Vagina (tissue), 2 donors: ENCODE measurements at regions not wholly inside any gene's neighbourhood (a gene's known extent, or its start where the extent isn't known, plus 50 kb on each side); places are given as distances from the start of the nearest gene placed in this dataset.

Experiments
- DNase-seq, 2 donors: peaks; one replicate each; pipeline ENCODE4 v3.0.0-alpha.2; 2017; ENCODE audit errors: extremely low spot score in 2 of 2
- H3K27ac ChIP-seq: fragments of 200-600 bp; sonication (generic); one replicate; pipeline ENCODE4 v1.5.1; 2019
- H3K27me3 ChIP-seq: fragments of 200-600 bp; sonication (generic); one replicate; pipeline ENCODE4 v1.5.1; 2019
- H3K36me3 ChIP-seq, 2 donors: fragments of 200-600 bp; sonication (generic); one replicate each; pipeline ENCODE4 v1.5.1; 2017 to 2019
- H3K4me1 ChIP-seq: fragments of 200-600 bp; sonication (generic); one replicate; pipeline ENCODE4 v1.5.1; 2019
- H3K4me3 ChIP-seq, 2 donors: fragments of 200-600 bp; sonication (generic); 1 replicate in 1 of 2; 2 replicates in 1 of 2; pipeline ENCODE4 v1.5.1; 2016 to 2019
- H3K9me3 ChIP-seq: fragments of 200-600 bp; sonication (generic); one replicate; pipeline ENCODE4 v1.5.1; 2019
- POLR2A ChIP-seq, 2 donors: fragments of 450-650 bp; IDR thresholded peaks; one replicate each; pipeline ENCODE4 v1.6.1; 2017; ENCODE audit warnings: antibody characterized with exemption in 2 of 2, mild to moderate bottlenecking in 2 of 2, moderate library complexity in 2 of 2
- POLR2AphosphoS5 ChIP-seq, 2 donors: sonication (generic); formaldehyde crosslinking; IDR thresholded peaks; one replicate each; pipeline ENCODE4 v1.9.0; 2017; ENCODE audit warnings: antibody characterized with exemption in 2 of 2, mild to moderate bottlenecking in 2 of 2, low read depth in 1 of 2; ENCODE audit not compliant: insufficient read depth in 1 of 2
- intact Hi-C: fragments of 100-400 bp; cut with DNase I; formaldehyde crosslinking; loops from one replicate; pipeline ENCODE4 v1.15.1; 2023
- TF ChIP-seq, protein P1 (sequence below), 3 experiments: fragments of 450-650 bp in 2 of 3; fragments of 200-600 bp in 1 of 3; sonication (generic) in 1 of 3; IDR thresholded peaks; one replicate each; pipeline ENCODE4 v1.5.1; 2017 to 2019; ENCODE audit warnings: antibody characterized with exemption in 3 of 3, mild to moderate bottlenecking in 2 of 3, moderate library complexity in 2 of 3

DNA sequence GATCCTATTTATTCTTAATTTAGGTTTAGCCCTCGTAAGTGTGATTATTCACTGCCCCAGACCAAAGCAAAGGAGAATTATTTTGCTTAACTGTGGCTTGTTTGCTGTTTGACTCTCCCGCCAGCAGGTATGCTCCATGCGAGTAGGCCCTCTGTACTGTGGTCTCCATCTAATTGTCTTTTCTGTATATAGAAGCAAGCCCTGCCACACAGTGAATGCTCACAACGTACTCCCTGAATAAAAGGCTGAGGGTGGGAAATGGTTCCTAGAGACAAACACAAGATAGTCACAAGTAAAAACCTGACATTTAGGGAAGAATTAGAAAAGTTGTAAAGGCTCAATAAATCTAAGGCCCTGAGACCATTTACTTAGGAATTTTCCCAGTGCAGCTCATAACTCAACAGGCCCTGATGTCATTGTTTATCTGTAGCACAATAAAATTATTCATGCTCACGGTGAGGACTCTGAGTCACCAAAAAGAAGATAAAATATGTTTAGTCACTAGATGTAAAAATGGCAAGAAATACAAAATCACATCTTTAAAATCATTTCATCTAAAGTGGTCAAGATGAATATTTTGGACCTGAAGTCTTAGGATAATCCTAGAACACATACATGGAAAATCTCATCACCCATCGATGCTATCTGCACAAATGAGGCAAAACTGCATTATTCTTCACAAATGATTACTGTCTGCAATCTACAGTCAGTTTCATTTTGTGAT, 473.2 kb downstream of the ENC1 start:
- Histone ChIP-seq H3K9me3 (no peaks in the 10 kb centered on the region), H3K4me1 (peaks cover 5% of the 10 kb centered on the region), H3K27me3 (no peaks in the 10 kb centered on the region), H3K27ac (peak overlapping the region; percentile 78), H3K4me3 (no peak overlapping the region), H3K36me3 (no peaks in the 10 kb centered on the region)
- intact Hi-C loops, result no loop called here
- no peak for DNase-seq
- TF ChIP-seq, protein P1, sequence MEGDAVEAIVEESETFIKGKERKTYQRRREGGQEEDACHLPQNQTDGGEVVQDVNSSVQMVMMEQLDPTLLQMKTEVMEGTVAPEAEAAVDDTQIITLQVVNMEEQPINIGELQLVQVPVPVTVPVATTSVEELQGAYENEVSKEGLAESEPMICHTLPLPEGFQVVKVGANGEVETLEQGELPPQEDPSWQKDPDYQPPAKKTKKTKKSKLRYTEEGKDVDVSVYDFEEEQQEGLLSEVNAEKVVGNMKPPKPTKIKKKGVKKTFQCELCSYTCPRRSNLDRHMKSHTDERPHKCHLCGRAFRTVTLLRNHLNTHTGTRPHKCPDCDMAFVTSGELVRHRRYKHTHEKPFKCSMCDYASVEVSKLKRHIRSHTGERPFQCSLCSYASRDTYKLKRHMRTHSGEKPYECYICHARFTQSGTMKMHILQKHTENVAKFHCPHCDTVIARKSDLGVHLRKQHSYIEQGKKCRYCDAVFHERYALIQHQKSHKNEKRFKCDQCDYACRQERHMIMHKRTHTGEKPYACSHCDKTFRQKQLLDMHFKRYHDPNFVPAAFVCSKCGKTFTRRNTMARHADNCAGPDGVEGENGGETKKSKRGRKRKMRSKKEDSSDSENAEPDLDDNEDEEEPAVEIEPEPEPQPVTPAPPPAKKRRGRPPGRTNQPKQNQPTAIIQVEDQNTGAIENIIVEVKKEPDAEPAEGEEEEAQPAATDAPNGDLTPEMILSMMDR (IDR thresholded peaks at IDR 0.05), result no peak
- peak in 1 of 2 donors; percentile 78 for TF ChIP-seq POLR2AphosphoS5 (IDR thresholded peaks at IDR 0.05; ENCODE audit: insufficient read depth in 1 of 2, low read depth in 1 of 2)

DNA sequence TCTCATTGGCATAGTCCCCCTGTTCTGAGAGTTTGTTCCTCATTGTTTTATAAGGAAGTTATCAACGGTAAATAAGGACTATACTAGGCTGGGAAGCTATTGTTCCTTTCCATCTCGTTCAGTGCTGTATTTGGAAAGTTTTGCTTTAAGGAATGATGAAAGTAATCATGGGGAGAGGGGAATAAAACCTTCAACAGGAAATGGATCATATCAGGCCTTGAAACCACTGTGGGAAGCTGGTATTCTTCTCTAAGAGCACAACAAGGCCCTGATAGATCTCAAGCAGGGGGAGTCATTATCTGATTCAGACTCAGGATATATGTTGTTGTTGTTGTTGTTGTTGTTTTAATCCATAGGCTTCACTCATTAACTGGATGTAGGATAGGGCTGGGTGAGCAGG, 474.5 kb downstream of the ENC1 start:
- no peaks in the 10 kb centered on the region for H3K27me3 ChIP-seq
- H3K27ac ChIP-seq, result peak overlapping the region; percentile 78
- H3K4me1 ChIP-seq, result peaks cover 5% of the 10 kb centered on the region
- intact Hi-C loops, result no loop called here
- TF ChIP-seq POLR2A (IDR thresholded peaks at IDR 0.05), result no peak
- TF ChIP-seq POLR2AphosphoS5 (IDR thresholded peaks at IDR 0.05; ENCODE audit: insufficient read depth in 1 of 2, low read depth in 1 of 2), result no peak
- TF ChIP-seq, protein P1 (IDR thresholded peaks at IDR 0.05), result no peak
- H3K4me3 ChIP-seq, result no peak overlapping the region
- no peaks in the 10 kb centered on the region for H3K36me3 ChIP-seq
- DNase-seq, result no peak
- no peaks in the 10 kb centered on the region for H3K9me3 ChIP-seq

DNA sequence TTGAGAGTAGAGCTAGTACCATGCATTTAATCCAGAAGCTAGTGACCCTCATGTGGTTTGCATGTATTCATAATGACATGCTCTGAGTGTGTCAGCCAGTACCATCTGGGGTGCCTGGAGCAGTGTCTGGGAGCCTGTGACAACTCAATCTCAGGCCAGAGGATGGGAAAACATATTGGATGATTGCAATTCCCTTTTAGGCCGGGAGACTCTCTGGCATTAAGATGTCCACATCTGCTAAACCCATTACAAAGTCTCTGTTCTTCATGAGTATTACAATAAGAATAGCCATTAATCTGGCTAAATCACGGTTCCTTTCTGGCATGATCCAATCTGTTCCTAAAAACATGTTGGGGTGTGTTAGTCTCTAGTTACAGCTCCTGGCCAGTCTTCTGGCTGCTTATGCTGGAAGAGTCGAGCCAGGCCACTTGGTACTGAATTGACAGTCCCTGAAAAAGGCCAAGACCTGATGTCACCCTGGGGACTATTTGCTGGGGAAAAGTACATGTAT, 475.7 kb downstream of the ENC1 start:
- DNase-seq, result no peak
- no peak overlapping the region for H3K4me3 ChIP-seq
- H3K4me1 ChIP-seq, result peaks cover 5% of the 10 kb centered on the region
- H3K27ac ChIP-seq, result peak overlapping the region; percentile 22
- no peaks in the 10 kb centered on the region for H3K36me3 ChIP-seq
- TF ChIP-seq POLR2A (IDR thresholded peaks at IDR 0.05) (no peak), POLR2AphosphoS5 (IDR thresholded peaks at IDR 0.05; ENCODE audit: insufficient read depth in 1 of 2, low read depth in 1 of 2) (no peak)
- TF ChIP-seq, protein P1 (IDR thresholded peaks at IDR 0.05), result no peak
- intact Hi-C loops, result no loop called here
- H3K9me3 ChIP-seq, result no peaks in the 10 kb centered on the region
- no peaks in the 10 kb centered on the region for H3K27me3 ChIP-seq

DNA sequence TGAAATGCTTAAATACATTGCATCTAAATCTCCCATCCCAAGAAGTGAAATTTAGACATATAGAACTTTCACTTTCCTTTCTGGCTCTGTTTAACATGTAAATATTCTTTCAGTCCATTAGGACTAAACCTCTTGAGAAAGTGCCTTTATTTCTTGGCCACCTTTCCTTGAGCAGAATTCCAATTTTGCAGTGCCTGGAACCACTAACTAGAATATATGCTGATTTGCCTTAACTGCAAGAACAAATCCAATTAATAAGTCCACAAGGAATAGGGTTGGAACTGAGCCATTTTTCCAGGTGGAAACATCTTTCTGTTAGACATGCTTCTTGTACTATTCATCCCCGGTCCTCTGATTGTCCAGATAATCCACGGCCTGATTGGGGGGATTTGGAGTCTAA, 478.0 kb downstream of the ENC1 start:
- no peak overlapping the region for H3K4me3 ChIP-seq
- no peaks in the 10 kb centered on the region for H3K9me3 ChIP-seq
- no peak overlapping the region for H3K27ac ChIP-seq
- intact Hi-C loops, result no loop called here
- no peaks in the 10 kb centered on the region for H3K4me1 ChIP-seq
- TF ChIP-seq, protein P1 (IDR thresholded peaks at IDR 0.05), result no peak
- TF ChIP-seq POLR2A (IDR thresholded peaks at IDR 0.05), result no peak
- TF ChIP-seq POLR2AphosphoS5 (IDR thresholded peaks at IDR 0.05; ENCODE audit: insufficient read depth in 1 of 2, low read depth in 1 of 2), result no peak
- no peak for DNase-seq
- H3K27me3 ChIP-seq, result no peaks in the 10 kb centered on the region
- no peaks in the 10 kb centered on the region for H3K36me3 ChIP-seq

DNA sequence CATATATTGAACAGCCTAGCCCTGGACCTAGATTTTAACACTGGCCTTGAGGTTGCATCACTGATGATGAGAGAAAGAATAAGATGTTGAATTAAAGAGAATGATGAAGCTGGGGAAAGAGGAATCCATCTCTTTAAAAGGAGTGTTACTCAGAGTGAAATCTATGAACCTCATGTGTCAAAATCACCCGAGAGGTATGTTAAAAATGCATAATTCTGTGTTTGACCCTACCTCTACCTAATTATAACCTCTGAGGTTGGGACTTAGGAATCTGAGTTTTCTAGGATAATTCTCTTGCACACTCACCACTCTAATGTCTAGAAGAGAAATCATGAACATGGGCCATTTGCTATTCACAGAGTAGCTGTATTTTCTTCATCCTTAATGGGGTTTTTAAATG, 479.4 kb downstream of the ENC1 start:
- no peaks in the 10 kb centered on the region for H3K27me3 ChIP-seq
- intact Hi-C loops, result no loop called here
- TF ChIP-seq POLR2A (IDR thresholded peaks at IDR 0.05) (no peak), POLR2AphosphoS5 (IDR thresholded peaks at IDR 0.05; ENCODE audit: insufficient read depth in 1 of 2, low read depth in 1 of 2) (no peak)
- TF ChIP-seq, protein P1 (IDR thresholded peaks at IDR 0.05), result no peak
- H3K27ac ChIP-seq, result no peak overlapping the region
- no peak overlapping the region for H3K4me3 ChIP-seq
- no peak for DNase-seq
- no peaks in the 10 kb centered on the region for H3K9me3 ChIP-seq
- no peaks in the 10 kb centered on the region for H3K4me1 ChIP-seq
- no peaks in the 10 kb centered on the region for H3K36me3 ChIP-seq
